NB4 (cell line): ENCODE measurements at regions not wholly inside any gene's neighbourhood (a gene's known extent, or its start where the extent isn't known, plus 50 kb on each side); places are given as distances from the start of the nearest gene placed in this dataset.
A peak's percentile ranks its signal among the peaks of the same experiment; 100 is the strongest.

Experiments used
- MAX ChIP-seq: IDR thresholded peaks from 2 replicates; pipeline ENCODE4 v1.6.1; 2011; ENCODE audit warnings: low read depth, low read length
- POLR2A ChIP-seq: IDR thresholded peaks from 2 replicates; pipeline ENCODE4 v1.6.1; 2011; ENCODE audit warnings: mild to moderate bottlenecking; ENCODE audit not compliant: insufficient read length; ENCODE audit errors: extremely low read depth
- TF ChIP-seq, protein P1 (sequence below): IDR thresholded peaks from one replicate; pipeline ENCODE4 v1.5.1; 2012; ENCODE audit warnings: low read depth, low read length

DNA sequence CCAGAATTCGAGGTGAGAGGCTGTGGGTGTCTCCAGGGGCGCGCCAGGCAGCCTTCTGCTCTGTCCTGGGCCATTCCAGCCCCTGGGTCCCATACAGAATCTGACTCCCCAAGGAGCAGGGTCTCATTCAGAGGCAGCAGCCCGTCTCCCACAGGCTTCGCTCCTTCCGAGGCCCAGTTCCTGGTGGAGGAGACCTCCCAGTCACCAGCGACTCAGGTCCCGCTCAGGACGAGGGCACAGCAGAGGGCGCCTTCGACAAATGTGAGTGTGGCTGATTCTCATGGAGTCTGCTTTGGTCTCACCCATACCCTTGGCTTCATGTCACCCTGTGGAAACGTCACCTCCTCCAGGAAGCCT is 81.8 kb upstream of the GPR26 start:
- TF ChIP-seq, protein P1, sequence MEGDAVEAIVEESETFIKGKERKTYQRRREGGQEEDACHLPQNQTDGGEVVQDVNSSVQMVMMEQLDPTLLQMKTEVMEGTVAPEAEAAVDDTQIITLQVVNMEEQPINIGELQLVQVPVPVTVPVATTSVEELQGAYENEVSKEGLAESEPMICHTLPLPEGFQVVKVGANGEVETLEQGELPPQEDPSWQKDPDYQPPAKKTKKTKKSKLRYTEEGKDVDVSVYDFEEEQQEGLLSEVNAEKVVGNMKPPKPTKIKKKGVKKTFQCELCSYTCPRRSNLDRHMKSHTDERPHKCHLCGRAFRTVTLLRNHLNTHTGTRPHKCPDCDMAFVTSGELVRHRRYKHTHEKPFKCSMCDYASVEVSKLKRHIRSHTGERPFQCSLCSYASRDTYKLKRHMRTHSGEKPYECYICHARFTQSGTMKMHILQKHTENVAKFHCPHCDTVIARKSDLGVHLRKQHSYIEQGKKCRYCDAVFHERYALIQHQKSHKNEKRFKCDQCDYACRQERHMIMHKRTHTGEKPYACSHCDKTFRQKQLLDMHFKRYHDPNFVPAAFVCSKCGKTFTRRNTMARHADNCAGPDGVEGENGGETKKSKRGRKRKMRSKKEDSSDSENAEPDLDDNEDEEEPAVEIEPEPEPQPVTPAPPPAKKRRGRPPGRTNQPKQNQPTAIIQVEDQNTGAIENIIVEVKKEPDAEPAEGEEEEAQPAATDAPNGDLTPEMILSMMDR, result peak; percentile 8
- no peak for TF ChIP-seq POLR2A
- TF ChIP-seq MAX, result no peak
